ENCODE measurements at regions not wholly inside any gene's neighbourhood (a gene's known extent, or its start where the extent isn't known, plus 50 kb on each side); places are given as distances from the start of the nearest gene placed in this dataset.

- Mint-ChIP-seq H3K36me3 (ENCODE audit: low read depth) (no peaks in the 10 kb centered on the region), H3K27me3 (ENCODE audit: low read depth) (no peaks in the 10 kb centered on the region)
Measured at GRCh38 chr16:76791151-76791550, 399.8 kb upstream of the MON1B start.

GRCh38 chr16:76796416-76796815, 394.6 kb upstream of the MON1B start:
- Mint-ChIP-seq H3K36me3 (ENCODE audit: low read depth) (no peaks in the 10 kb centered on the region), H3K9me3 (no peaks in the 10 kb centered on the region), H3K4me3 (ENCODE audit: low read depth) (no peak overlapping the region), H3K27me3 (ENCODE audit: low read depth) (no peaks in the 10 kb centered on the region), H3K27ac (no peak overlapping the region), H3K4me1 (ENCODE audit: low read depth) (no peaks in the 10 kb centered on the region)
- DNase-seq (ENCODE audit: low spot score): no peak
- intact Hi-C loops (cut with micrococcal nuclease): no loop called here

More at GRCh38 chr16:76791151-76791550, 399.8 kb upstream of the MON1B start:
- H3K4me1 Mint-ChIP-seq (ENCODE audit: low read depth): no peaks in the 10 kb centered on the region
- intact Hi-C loops (cut with micrococcal nuclease): no loop called here
- H3K4me3 Mint-ChIP-seq (ENCODE audit: low read depth): no peak overlapping the region
- no peak for DNase-seq (ENCODE audit: low spot score)
- H3K9me3 Mint-ChIP-seq: peaks cover 12% of the 10 kb centered on the region
- no peak overlapping the region for H3K27ac Mint-ChIP-seq

GRCh38 chr16:76796978-76797377, 394.0 kb upstream of the MON1B start:
- H3K36me3 Mint-ChIP-seq (ENCODE audit: low read depth): no peaks in the 10 kb centered on the region
- no peak overlapping the region for H3K27ac Mint-ChIP-seq
- intact Hi-C loops (cut with micrococcal nuclease): no loop called here
- no peak overlapping the region for H3K4me3 Mint-ChIP-seq (ENCODE audit: low read depth)
- no peaks in the 10 kb centered on the region for H3K27me3 Mint-ChIP-seq (ENCODE audit: low read depth)
- no peak for DNase-seq (ENCODE audit: low spot score)
- no peaks in the 10 kb centered on the region for H3K4me1 Mint-ChIP-seq (ENCODE audit: low read depth)
- no peaks in the 10 kb centered on the region for H3K9me3 Mint-ChIP-seq

- DNase-seq (ENCODE audit: low spot score): no peak
- no peaks in the 10 kb centered on the region for H3K9me3 Mint-ChIP-seq
- H3K4me1 Mint-ChIP-seq (ENCODE audit: low read depth): no peaks in the 10 kb centered on the region
- no peak overlapping the region for H3K27ac Mint-ChIP-seq
- no peaks in the 10 kb centered on the region for H3K36me3 Mint-ChIP-seq (ENCODE audit: low read depth)
- intact Hi-C loops (cut with micrococcal nuclease): no loop called here
- no peak overlapping the region for H3K4me3 Mint-ChIP-seq (ENCODE audit: low read depth)
- no peaks in the 10 kb centered on the region for H3K27me3 Mint-ChIP-seq (ENCODE audit: low read depth)
Measured at GRCh38 chr16:76797457-76797856, 393.5 kb upstream of the MON1B start.

- no peak overlapping the region for H3K27ac Mint-ChIP-seq
- peaks cover 4% of the 10 kb centered on the region for H3K9me3 Mint-ChIP-seq
- no peaks in the 10 kb centered on the region for H3K27me3 Mint-ChIP-seq (ENCODE audit: low read depth)
Measured at GRCh38 chr16:76800196-76800595, 390.8 kb upstream of the MON1B start.

GRCh38 chr16:76801357-76801756, 389.6 kb upstream of the MON1B start:
- H3K36me3 Mint-ChIP-seq (ENCODE audit: low read depth): no peaks in the 10 kb centered on the region
- H3K4me1 Mint-ChIP-seq (ENCODE audit: low read depth): peaks cover 3% of the 10 kb centered on the region
- H3K9me3 Mint-ChIP-seq: peaks cover 4% of the 10 kb centered on the region
- no peak overlapping the region for H3K27ac Mint-ChIP-seq
- intact Hi-C loops (cut with micrococcal nuclease): no loop called here
- no peaks in the 10 kb centered on the region for H3K27me3 Mint-ChIP-seq (ENCODE audit: low read depth)
- H3K4me3 Mint-ChIP-seq (ENCODE audit: low read depth): no peak overlapping the region
- no peak for DNase-seq (ENCODE audit: low spot score)

More at GRCh38 chr16:76800196-76800595, 390.8 kb upstream of the MON1B start:
- no peak overlapping the region for H3K4me3 Mint-ChIP-seq (ENCODE audit: low read depth)
- DNase-seq (ENCODE audit: low spot score): no peak
- H3K36me3 Mint-ChIP-seq (ENCODE audit: low read depth): no peaks in the 10 kb centered on the region
- intact Hi-C loops (cut with micrococcal nuclease): no loop called here
- peaks cover 3% of the 10 kb centered on the region for H3K4me1 Mint-ChIP-seq (ENCODE audit: low read depth)

GRCh38 chr16:76816475-76816874, 374.5 kb upstream of the MON1B start:
- Mint-ChIP-seq H3K36me3 (ENCODE audit: low read depth) (no peaks in the 10 kb centered on the region), H3K27ac (no peak overlapping the region), H3K4me1 (ENCODE audit: low read depth) (no peaks in the 10 kb centered on the region), H3K4me3 (ENCODE audit: low read depth) (no peak overlapping the region), H3K27me3 (ENCODE audit: low read depth) (no peaks in the 10 kb centered on the region), H3K9me3 (peaks cover 13% of the 10 kb centered on the region)
- no peak for DNase-seq (ENCODE audit: low spot score)
- intact Hi-C loops (cut with micrococcal nuclease): no loop called here

GRCh38 chr16:76818606-76819181, 372.3 kb upstream of the MON1B start:
- DNase-seq (ENCODE audit: low spot score): no peak
- peaks cover 16% of the 10 kb centered on the region for H3K9me3 Mint-ChIP-seq
- intact Hi-C loops (cut with micrococcal nuclease): no loop called here
- H3K4me1 Mint-ChIP-seq (ENCODE audit: low read depth): no peaks in the 10 kb centered on the region
- no peak overlapping the region for H3K27ac Mint-ChIP-seq
- no peaks in the 10 kb centered on the region for H3K36me3 Mint-ChIP-seq (ENCODE audit: low read depth)
- H3K4me3 Mint-ChIP-seq (ENCODE audit: low read depth): no peak overlapping the region
- H3K27me3 Mint-ChIP-seq (ENCODE audit: low read depth): no peaks in the 10 kb centered on the region

- DNase-seq (ENCODE audit: low spot score): no peak
- H3K4me3 Mint-ChIP-seq (ENCODE audit: low read depth): no peak overlapping the region
- intact Hi-C loops (cut with micrococcal nuclease): no loop called here
- no peaks in the 10 kb centered on the region for H3K4me1 Mint-ChIP-seq (ENCODE audit: low read depth)
- peaks cover 11% of the 10 kb centered on the region for H3K9me3 Mint-ChIP-seq
- no peaks in the 10 kb centered on the region for H3K36me3 Mint-ChIP-seq (ENCODE audit: low read depth)
- H3K27me3 Mint-ChIP-seq (ENCODE audit: low read depth): no peaks in the 10 kb centered on the region
- no peak overlapping the region for H3K27ac Mint-ChIP-seq
Measured at GRCh38 chr16:76819226-76819916, 371.6 kb upstream of the MON1B start.

GRCh38 chr16:76824221-76824620, 366.8 kb upstream of the MON1B start:
- H3K9me3 Mint-ChIP-seq: peaks cover 3% of the 10 kb centered on the region
- H3K4me3 Mint-ChIP-seq (ENCODE audit: low read depth): no peak overlapping the region
- no peaks in the 10 kb centered on the region for H3K4me1 Mint-ChIP-seq (ENCODE audit: low read depth)
- H3K27me3 Mint-ChIP-seq (ENCODE audit: low read depth): no peaks in the 10 kb centered on the region
- DNase-seq (ENCODE audit: low spot score): no peak
- no peak overlapping the region for H3K27ac Mint-ChIP-seq
- H3K36me3 Mint-ChIP-seq (ENCODE audit: low read depth): no peaks in the 10 kb centered on the region
- intact Hi-C loops (cut with micrococcal nuclease): no loop called here

GRCh38 chr16:76824791-76825190, 366.2 kb upstream of the MON1B start:
- no peaks in the 10 kb centered on the region for H3K4me1 Mint-ChIP-seq (ENCODE audit: low read depth)
- peaks cover 6% of the 10 kb centered on the region for H3K9me3 Mint-ChIP-seq

GRCh38 chr16:76835339-76835738, 355.7 kb upstream of the MON1B start:
- H3K27ac Mint-ChIP-seq: no peak overlapping the region
- no peaks in the 10 kb centered on the region for H3K4me1 Mint-ChIP-seq (ENCODE audit: low read depth)
- intact Hi-C loops (cut with micrococcal nuclease): no loop called here
- DNase-seq (ENCODE audit: low spot score): no peak
- no peaks in the 10 kb centered on the region for H3K36me3 Mint-ChIP-seq (ENCODE audit: low read depth)
- H3K27me3 Mint-ChIP-seq (ENCODE audit: low read depth): no peaks in the 10 kb centered on the region
- H3K4me3 Mint-ChIP-seq (ENCODE audit: low read depth): no peak overlapping the region
- H3K9me3 Mint-ChIP-seq: peaks cover 8% of the 10 kb centered on the region

More at GRCh38 chr16:76824791-76825190, 366.2 kb upstream of the MON1B start:
- Mint-ChIP-seq H3K27me3 (ENCODE audit: low read depth) (no peaks in the 10 kb centered on the region), H3K27ac (no peak overlapping the region), H3K4me3 (ENCODE audit: low read depth) (no peak overlapping the region), H3K36me3 (ENCODE audit: low read depth) (no peaks in the 10 kb centered on the region)
- DNase-seq (ENCODE audit: low spot score): no peak
- intact Hi-C loops (cut with micrococcal nuclease): no loop called here

GRCh38 chr16:76835779-76836300, 355.1 kb upstream of the MON1B start:
- no peak overlapping the region for H3K4me3 Mint-ChIP-seq (ENCODE audit: low read depth)
- intact Hi-C loops (cut with micrococcal nuclease): no loop called here

More at GRCh38 chr16:76835779-76836300, 355.1 kb upstream of the MON1B start:
- no peaks in the 10 kb centered on the region for H3K4me1 Mint-ChIP-seq (ENCODE audit: low read depth)
- no peaks in the 10 kb centered on the region for H3K27me3 Mint-ChIP-seq (ENCODE audit: low read depth)
- no peak for DNase-seq (ENCODE audit: low spot score)
- no peaks in the 10 kb centered on the region for H3K36me3 Mint-ChIP-seq (ENCODE audit: low read depth)
- no peak overlapping the region for H3K27ac Mint-ChIP-seq
- peaks cover 7% of the 10 kb centered on the region for H3K9me3 Mint-ChIP-seq

Measured in activated T-helper 2 cell treated with anti-CD3 and anti-CD28 coated beads, Interferon-gamma antibody, Interleukin-2, Interleukin-4, amounts not matched to agents 10 μg/mL and 5 μg/mL and 100 μg/mL, durations not matched to agents 14 hours and 24 hours and 36 hours (primary cell).